ENCODE measurements at regions not wholly inside any gene's neighbourhood (a gene's known extent, or its start where the extent isn't known, plus 50 kb on each side); places are given as distances from the start of the nearest gene placed in this dataset.

- Histone ChIP-seq H3K27me3 (ENCODE audit: insufficient read depth in 3 of 3, low read length in 2 of 3) (no peaks in the 10 kb centered on the region), H3K36me3 (ENCODE audit: insufficient read depth in 1 of 2, low read depth in 1 of 2) (peaks cover 0 to 3% of the 10 kb centered on the region in 2 donors), H3K9me3 (no peaks in the 10 kb centered on the region), H3K27ac (no peak overlapping the region), H3K4me1 (no peaks in the 10 kb centered on the region), H3K4me3 (no peak overlapping the region)
- WGBS, 3 donors, result 91 to 96% (median 95%) methylated on average over 8 of the region's 8 CpGs
- no peak for TF ChIP-seq CTCF (IDR thresholded peaks at IDR 0.05)
- no peak for DNase-seq
- no peak for ATAC-seq
- intact Hi-C loops (cut with DNase I), result loop anchor here in 1 of 2 donors (2.0 kb wide), 1 partner anchor 85 kb away; no protein-coding TSS in a partner anchor
These were observed 144.0 kb downstream of the CRYBB2 start for GRCh38 chr22:25363474-25363873.

- 67 to 75% (median 73%) methylated on average over 1 of the region's 1 CpG for WGBS, 3 donors
- Histone ChIP-seq H3K4me1 (no peaks in the 10 kb centered on the region), H3K36me3 (ENCODE audit: insufficient read depth in 1 of 2, low read depth in 1 of 2) (peaks cover 0 to 3% of the 10 kb centered on the region in 2 donors), H3K4me3 (no peak overlapping the region), H3K27me3 (ENCODE audit: insufficient read depth in 3 of 3, low read length in 2 of 3) (no peaks in the 10 kb centered on the region), H3K9me3 (no peaks in the 10 kb centered on the region), H3K27ac (no peak overlapping the region)
- ATAC-seq, result no peak
- intact Hi-C loops (cut with DNase I), result no loop called here
- TF ChIP-seq CTCF (IDR thresholded peaks at IDR 0.05), result no peak
- peak in 1 of 2 donors; percentile 43 for DNase-seq
These were observed 144.8 kb downstream of the CRYBB2 start for GRCh38 chr22:25364281-25364680.

- no peak for TF ChIP-seq CTCF (IDR thresholded peaks at IDR 0.05)
- intact Hi-C loops (cut with DNase I), result no loop called here
- DNase-seq (no peak), ATAC-seq (no peak)
- no peaks in the 10 kb centered on the region for H3K9me3 ChIP-seq
- 83 to 92% (median 87%) methylated on average over 12 to 13 of the region's 13 CpGs for WGBS, 3 donors
- H3K27ac ChIP-seq, result no peak overlapping the region
- no peaks in the 10 kb centered on the region for H3K27me3 ChIP-seq (ENCODE audit: insufficient read depth in 3 of 3, low read length in 2 of 3)
- H3K4me1 ChIP-seq, result no peaks in the 10 kb centered on the region
- H3K36me3 ChIP-seq (ENCODE audit: insufficient read depth in 1 of 2, low read depth in 1 of 2), result no peaks in the 10 kb centered on the region
- H3K4me3 ChIP-seq, result no peak overlapping the region
These were observed 145.3 kb downstream of the CRYBB2 start for GRCh38 chr22:25364736-25365241.

GRCh38 chr22:25365491-25366261, 146.2 kb downstream of the CRYBB2 start:
- Histone ChIP-seq H3K27me3 (ENCODE audit: insufficient read depth in 3 of 3, low read length in 2 of 3) (no peaks in the 10 kb centered on the region), H3K27ac (no peak overlapping the region), H3K4me1 (no peaks in the 10 kb centered on the region), H3K36me3 (ENCODE audit: insufficient read depth in 1 of 2, low read depth in 1 of 2) (no peaks in the 10 kb centered on the region), H3K9me3 (no peaks in the 10 kb centered on the region), H3K4me3 (no peak overlapping the region)
- ATAC-seq (peak in 1 of 4 donors; percentile 26), DNase-seq (peak in 1 of 2 donors; percentile 48)
- 56 to 72% (median 62%) methylated on average over 32 to 34 of the region's 34 CpGs for WGBS, 3 donors
- no peak for TF ChIP-seq CTCF (IDR thresholded peaks at IDR 0.05)
- intact Hi-C loops (cut with DNase I), result no loop called here
